IMR-90 (cell line): ENCODE measurements at regions not wholly inside any gene's neighbourhood (a gene's known extent, or its start where the extent isn't known, plus 50 kb on each side); places are given as distances from the start of the nearest gene placed in this dataset.

ENCODE experiments used
- ATAC-seq: fragments of 200-7000 bp; cut with Tn5 transposase; 2 replicates; pipeline ENCODE4 v1.9.1; 2020; ENCODE audit warnings: low read depth, mild to moderate bottlenecking, moderate library complexity
- BruUV-seq: library from RNA; stranded (reverse); fragments of 400-500 nt; replicated peaks from 2 replicates; lab custom pipeline; 2021; lab: Mats Ljungman, UMichigan
- CTCF ChIA-PET: fragments of 300-600 bp; formaldehyde crosslinking; extraction: SDS; loops from one replicate; lab custom pipeline; 2021; ENCODE audit warnings: antibody characterized with exemption; lab: Yijun Ruan, JAX
- POLR2A ChIA-PET: fragments of 300-600 bp; sonication (Branson Sonifier 250); formaldehyde crosslinking; loops from one replicate; lab custom pipeline; 2022; ENCODE audit warnings: antibody characterized with exemption; ENCODE audit not compliant: unreplicated experiment; lab: Charles Lee
- DNase-seq: peaks from one replicate; pipeline ENCODE4 v3.0.0; 2013
- H2AFZ ChIP-seq: replicated peaks from 2 replicates; pipeline ENCODE3; 2013; ENCODE audit warnings: low read length, mild to moderate bottlenecking; ENCODE audit not compliant: poor library complexity
- H2AK5ac ChIP-seq: 2 replicates; pipeline ENCODE4 v1.6.1; 2013; ENCODE audit warnings: low read depth, low read length, inconsistent platforms
- H2AK9ac ChIP-seq: replicated peaks from 2 replicates; pipeline ENCODE3; 2013; ENCODE audit warnings: mild to moderate bottlenecking, low read depth, low read length, moderate library complexity; ENCODE audit not compliant: poor library complexity
- H2BK120ac ChIP-seq: 2 replicates; pipeline ENCODE4 v1.6.1; 2013; ENCODE audit warnings: low read depth, low read length, inconsistent platforms
- H2BK15ac ChIP-seq: 3 replicates; pipeline ENCODE4 v1.6.1; 2013; ENCODE audit warnings: low read depth, low read length, inconsistent platforms
- H2BK20ac ChIP-seq: 2 replicates; pipeline ENCODE4 v1.6.1; 2013; ENCODE audit warnings: low read depth, mild to moderate bottlenecking, inconsistent platforms, low read length, moderate library complexity
- H2BK5ac ChIP-seq: 2 replicates; pipeline ENCODE4 v1.6.1; 2013; ENCODE audit warnings: mild to moderate bottlenecking, low read depth, low read length, inconsistent platforms; ENCODE audit not compliant: poor library complexity, severe bottlenecking
- H3K14ac ChIP-seq: replicated peaks from 2 replicates; pipeline ENCODE4 v1.6.1; 2013; ENCODE audit warnings: low read depth, low read length, inconsistent platforms
- H3K18ac ChIP-seq: 2 replicates; pipeline ENCODE4 v1.6.1; 2013; ENCODE audit warnings: low read depth, low read length, control low read depth
- H3K23ac ChIP-seq: 2 replicates; pipeline ENCODE4 v1.6.1; 2013; ENCODE audit warnings: low read depth, low read length, inconsistent platforms
- H3K27ac ChIP-seq: 2 replicates; pipeline ENCODE4 v1.5.1; 2013; ENCODE audit warnings: mild to moderate bottlenecking, control low read depth, low read length; ENCODE audit not compliant: insufficient read depth
- H3K27me3 ChIP-seq: 2 replicates; pipeline ENCODE4 v1.6.1; 2013; ENCODE audit warnings: low read length; ENCODE audit not compliant: control insufficient read depth, insufficient read depth
- H3K36me3 ChIP-seq: 2 replicates; pipeline ENCODE4 v1.6.1; 2013; ENCODE audit warnings: low read length, mixed read lengths; ENCODE audit not compliant: control insufficient read depth, insufficient read depth
- H3K4ac ChIP-seq: 2 replicates; pipeline ENCODE4 v1.6.1; 2013; ENCODE audit warnings: low read depth, low read length, inconsistent platforms
- H3K4me1 ChIP-seq: 2 replicates; pipeline ENCODE4 v1.6.1; 2013; ENCODE audit warnings: low read length, mixed read lengths; ENCODE audit not compliant: control insufficient read depth, insufficient read depth
- H3K4me2 ChIP-seq: 2 replicates; pipeline ENCODE4 v1.6.1; 2013; ENCODE audit warnings: low read depth, mild to moderate bottlenecking, control low read depth, low read length, moderate library complexity
- H3K4me3 ChIP-seq: 2 replicates; pipeline ENCODE4 v1.5.1; 2013; ENCODE audit warnings: low read depth, mild to moderate bottlenecking, control low read depth, low read length, moderate library complexity; ENCODE audit not compliant: insufficient read depth
- H3K56ac ChIP-seq: 2 replicates; pipeline ENCODE4 v1.6.1; 2013; ENCODE audit warnings: low read length, inconsistent platforms; ENCODE audit not compliant: insufficient read depth; ENCODE audit errors: extremely low read depth
- H3K79me1 ChIP-seq, 2 experiments: 2 replicates each; pipeline ENCODE4 v1.6.1; 2013; ENCODE audit warnings: low read length in 2 of 2, inconsistent platforms in 1 of 2, low read depth in 1 of 2
- H3K9ac ChIP-seq: 2 replicates; pipeline ENCODE4 v1.6.1; 2013; ENCODE audit warnings: low read depth, low read length, control low read depth
- H3K9me1 ChIP-seq: 2 replicates; pipeline ENCODE4 v1.6.1; 2013; ENCODE audit warnings: low read length, inconsistent platforms; ENCODE audit not compliant: insufficient read depth
- H3K9me3 ChIP-seq: 2 replicates; pipeline ENCODE4 v1.6.1; 2013; ENCODE audit warnings: low read length; ENCODE audit not compliant: control insufficient read depth, insufficient read depth
- H4K20me1 ChIP-seq: 2 replicates; pipeline ENCODE4 v1.6.1; 2013; ENCODE audit warnings: low read length, inconsistent platforms; ENCODE audit not compliant: insufficient read depth
- H4K5ac ChIP-seq: 2 replicates; pipeline ENCODE4 v1.6.1; 2013; ENCODE audit warnings: mild to moderate bottlenecking, low read depth, low read length, control low read depth
- H4K8ac ChIP-seq, 2 experiments: 2 replicates each; pipeline ENCODE4 v1.6.1; 2013; ENCODE audit warnings: low read depth in 2 of 2, low read length in 2 of 2, control low read depth in 1 of 2, inconsistent platforms in 1 of 2
- H4K91ac ChIP-seq: 2 replicates; pipeline ENCODE4 v1.6.1; 2013; ENCODE audit warnings: low read depth, low read length, inconsistent platforms; ENCODE audit not compliant: insufficient read depth
- BHLHE40 ChIP-seq: fragments of 150-350 bp; IDR thresholded peaks from 2 replicates; pipeline ENCODE4 v1.6.1; 2016; ENCODE audit warnings: mild to moderate bottlenecking, low read depth, low read length
- CEBPB ChIP-seq: IDR thresholded peaks from 2 replicates; pipeline ENCODE4 v1.6.1; 2012; ENCODE audit warnings: low read depth, low read length, improper control_type of control experiment
- CHD1 ChIP-seq: IDR thresholded peaks from 2 replicates; pipeline ENCODE4 v1.6.1; 2012; ENCODE audit warnings: low read depth, low read length, improper control_type of control experiment
- CTCF ChIP-seq: conservative IDR thresholded peaks from 2 replicates; pipeline ENCODE4 v1.5.1; 2012; ENCODE audit warnings: mild to moderate bottlenecking, low read depth, low read length, improper control_type of control experiment
- FOS ChIP-seq: fragments of 150-350 bp; IDR thresholded peaks from 2 replicates; pipeline ENCODE4 v1.6.1; 2016; ENCODE audit warnings: low read depth, low read length
- MAFK ChIP-seq: IDR thresholded peaks from 2 replicates; pipeline ENCODE4 v1.6.1; 2012; ENCODE audit warnings: low read depth, low read length, improper control_type of control experiment
- MAZ ChIP-seq: IDR thresholded peaks from 2 replicates; pipeline ENCODE4 v1.6.1; 2012; ENCODE audit warnings: low read depth, mild to moderate bottlenecking, low read length, improper control_type of control experiment, moderate library complexity, borderline replicate concordance
- MXI1 ChIP-seq: IDR thresholded peaks from 2 replicates; pipeline ENCODE4 v1.6.1; 2012; ENCODE audit warnings: low read depth, mild to moderate bottlenecking, low read length, moderate library complexity, borderline replicate concordance
- NFE2L2 ChIP-seq: fragments of 150-350 bp; IDR thresholded peaks from 2 replicates; pipeline ENCODE4 v1.6.1; 2016; ENCODE audit warnings: low read depth, mild to moderate bottlenecking, low read length
- POLR2A ChIP-seq: IDR thresholded peaks from 2 replicates; pipeline ENCODE4 v1.6.1; 2012; ENCODE audit warnings: mild to moderate bottlenecking, low read depth, low read length
- RAD21 ChIP-seq: IDR thresholded peaks from 2 replicates; pipeline ENCODE4 v1.6.1; 2012; ENCODE audit warnings: low read length, improper control_type of control experiment
- RCOR1 ChIP-seq: IDR thresholded peaks from 2 replicates; pipeline ENCODE4 v1.6.1; 2012; ENCODE audit warnings: mild to moderate bottlenecking, low read length, improper control_type of control experiment; ENCODE audit not compliant: insufficient replicate concordance
- RFX5 ChIP-seq: IDR thresholded peaks from 2 replicates; pipeline ENCODE4 v1.8.0; 2012; ENCODE audit warnings: low read depth, mild to moderate bottlenecking, low read length, moderate library complexity
- SMC3 ChIP-seq: fragments of 150-350 bp; IDR thresholded peaks from 2 replicates; pipeline ENCODE4 v1.6.1; 2016; ENCODE audit warnings: low read depth, mild to moderate bottlenecking, antibody characterized with exemption, low read length, moderate library complexity
- WGBS, 2 experiments: methylation state at CpG; one replicate each; pipeline versions ENCODE4 v1.1.5 to v1.1.7; 2013; ENCODE audit warnings: missing lambda C conversion rate in 2 of 2; ENCODE audit not compliant: insufficient read length in 1 of 2; ENCODE audit errors: extremely low coverage in 2 of 2; 5-methylcytosine and 5-hydroxymethylcytosine counted together
- dilution Hi-C: fragments of 300-500 bp; cut with HindIII; formaldehyde crosslinking; loops from one replicate; pipeline ENCODE4 v1.14.3; 2018; ENCODE audit warnings: low sequenced_read_pairs; ENCODE audit not compliant: unreplicated experiment
- in situ Hi-C: fragments of 300-500 bp; cut with MboI; formaldehyde crosslinking; loops from 3 replicates; pipeline ENCODE4 v1.14.3; 2019; ENCODE audit warnings: low sequenced_read_pairs, inconsistent platforms, mixed read lengths
- intact Hi-C: fragments of 100-400 bp; cut with micrococcal nuclease; formaldehyde crosslinking; loops from 2 replicates; pipeline ENCODE4 v1.10.0; 2022
- TF ChIP-seq, protein P1 (sequence below): fragments of 150-350 bp; IDR thresholded peaks from 2 replicates; pipeline ENCODE4 v1.6.1; 2016; ENCODE audit warnings: low read depth, mild to moderate bottlenecking, low read length, moderate library complexity, borderline replicate concordance
- TF ChIP-seq, protein P2 (sequence below): fragments of 150-350 bp; IDR thresholded peaks from 2 replicates; pipeline ENCODE4 v1.6.1; 2017; ENCODE audit warnings: mild to moderate bottlenecking, antibody characterized with exemption, low read length, low read depth

DNA sequence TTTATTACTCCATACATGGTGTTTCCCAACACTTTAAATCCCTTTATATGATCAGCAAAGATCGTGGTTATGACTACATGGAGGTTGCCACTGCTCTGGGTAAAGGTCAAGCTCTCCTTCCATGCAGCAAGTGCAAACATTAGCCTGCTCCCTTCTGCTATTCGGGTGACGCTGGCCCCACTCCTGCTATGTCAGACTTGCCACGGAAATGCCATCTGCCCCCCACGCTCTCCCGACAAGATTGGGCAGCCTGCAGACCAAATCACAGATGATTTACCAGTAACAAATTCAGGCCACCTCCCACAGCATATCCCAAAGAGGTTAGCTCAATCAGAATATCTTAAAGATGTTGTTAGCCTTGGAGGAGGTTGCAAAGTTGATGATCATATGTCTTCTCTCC is 77.8 kb upstream of the MGMT start:
- Histone ChIP-seq H3K56ac (no peak overlapping the region), H2AK5ac (no peak overlapping the region), H3K23ac (no peak overlapping the region), H3K27me3 (no peaks in the 10 kb centered on the region; the same call in 1 of the 2 replicates), H2BK15ac (no peak overlapping the region), H4K8ac (no peak overlapping the region), H4K5ac (no peak overlapping the region), H3K79me1 (no peaks in the 10 kb centered on the region), H4K91ac (no peak overlapping the region), H3K4me1 (no peaks in the 10 kb centered on the region), H3K9me3 (peaks cover 2% of the 10 kb centered on the region; the same call in 1 of the 2 replicates), H3K9ac (no peak overlapping the region), H2BK20ac (no peak overlapping the region), H2AK9ac (no peak overlapping the region), H3K27ac (no peak overlapping the region), H3K9me1 (no peaks in the 10 kb centered on the region), H3K4ac (no peak overlapping the region), H2BK5ac (no peak overlapping the region), H3K4me3 (no peak overlapping the region), H3K18ac (no peak overlapping the region), H3K36me3 (no peaks in the 10 kb centered on the region), H2AFZ (no peak overlapping the region), H2BK120ac (no peak overlapping the region), H4K20me1 (no peaks in the 10 kb centered on the region), H3K4me2 (no peak overlapping the region), H3K14ac (no peak overlapping the region)
- ATAC-seq = no peak
- CTCF ChIA-PET = no interaction called here
- BruUV-seq = no TSS peak
- 68% methylated on average over 4 of the region's 6 CpGs; no CpG with 5 or more reads in 1 of the 2 experiments for WGBS, 2 experiments
- TF ChIP-seq RFX5 = no peak
- TF ChIP-seq, protein P1, sequence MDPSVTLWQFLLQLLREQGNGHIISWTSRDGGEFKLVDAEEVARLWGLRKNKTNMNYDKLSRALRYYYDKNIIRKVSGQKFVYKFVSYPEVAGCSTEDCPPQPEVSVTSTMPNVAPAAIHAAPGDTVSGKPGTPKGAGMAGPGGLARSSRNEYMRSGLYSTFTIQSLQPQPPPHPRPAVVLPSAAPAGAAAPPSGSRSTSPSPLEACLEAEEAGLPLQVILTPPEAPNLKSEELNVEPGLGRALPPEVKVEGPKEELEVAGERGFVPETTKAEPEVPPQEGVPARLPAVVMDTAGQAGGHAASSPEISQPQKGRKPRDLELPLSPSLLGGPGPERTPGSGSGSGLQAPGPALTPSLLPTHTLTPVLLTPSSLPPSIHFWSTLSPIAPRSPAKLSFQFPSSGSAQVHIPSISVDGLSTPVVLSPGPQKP = no peak
- TF ChIP-seq MXI1 = no peak
- no peak for TF ChIP-seq SMC3
- no peak for TF ChIP-seq BHLHE40
- TF ChIP-seq CEBPB = no peak
- TF ChIP-seq MAZ = no peak
- no peak for TF ChIP-seq RAD21
- no peak for TF ChIP-seq FOS
- no peak for TF ChIP-seq CHD1
- no peak for TF ChIP-seq POLR2A
- TF ChIP-seq, protein P2, sequence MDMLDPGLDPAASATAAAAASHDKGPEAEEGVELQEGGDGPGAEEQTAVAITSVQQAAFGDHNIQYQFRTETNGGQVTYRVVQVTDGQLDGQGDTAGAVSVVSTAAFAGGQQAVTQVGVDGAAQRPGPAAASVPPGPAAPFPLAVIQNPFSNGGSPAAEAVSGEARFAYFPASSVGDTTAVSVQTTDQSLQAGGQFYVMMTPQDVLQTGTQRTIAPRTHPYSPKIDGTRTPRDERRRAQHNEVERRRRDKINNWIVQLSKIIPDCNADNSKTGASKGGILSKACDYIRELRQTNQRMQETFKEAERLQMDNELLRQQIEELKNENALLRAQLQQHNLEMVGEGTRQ = no peak
- no peak for TF ChIP-seq MAFK
- TF ChIP-seq RCOR1 = no peak
- TF ChIP-seq CTCF = no peak
- no peak for TF ChIP-seq NFE2L2
- in situ Hi-C loops = no loop called here
- intact Hi-C loops = no loop called here
- POLR2A ChIA-PET = no interaction called here
- DNase-seq = no peak
- dilution Hi-C loops = no loop called here
